ENCODE measurements at regions not wholly inside any gene's neighbourhood (a gene's known extent, or its start where the extent isn't known, plus 50 kb on each side); places are given as distances from the start of the nearest gene placed in this dataset.

- no peak for DNase-seq (ENCODE audit: low spot score)
These were observed 445.7 kb upstream of the TRPC7 start for GRCh38 chr5:136811086-136811485.

- DNase-seq (ENCODE audit: low spot score) = peak; percentile 69
These were observed 445.0 kb upstream of the TRPC7 start for GRCh38 chr5:136810261-136810801.

- DNase-seq (ENCODE audit: low spot score) = no peak
These were observed 444.0 kb upstream of the TRPC7 start for GRCh38 chr5:136809382-136809781.

GRCh38 chr5:136808756-136809155, 443.4 kb upstream of the TRPC7 start:
- no peak for DNase-seq (ENCODE audit: low spot score)

GRCh38 chr5:136805466-136805865, 440.1 kb upstream of the TRPC7 start:
- no peak for DNase-seq (ENCODE audit: low spot score)

GRCh38 chr5:136802383-136802782, 437.0 kb upstream of the TRPC7 start:
- DNase-seq (ENCODE audit: low spot score) = peak; percentile 43

GRCh38 chr5:136799806-136800372, 434.5 kb upstream of the TRPC7 start:
- no peak for DNase-seq (ENCODE audit: low spot score)

GRCh38 chr5:136793300-136793699, 428.0 kb upstream of the TRPC7 start:
- DNase-seq (ENCODE audit: low spot score) = no peak

- peak; percentile 58 for DNase-seq (ENCODE audit: low spot score)
These were observed 416.1 kb upstream of the TRPC7 start for GRCh38 chr5:136781464-136781863.

GRCh38 chr5:136780518-136780917, 415.2 kb upstream of the TRPC7 start:
- DNase-seq (ENCODE audit: low spot score) = no peak

- no peak for DNase-seq (ENCODE audit: low spot score)
These were observed 410.9 kb upstream of the TRPC7 start for GRCh38 chr5:136776022-136776927.

GRCh38 chr5:136772491-136772890, 407.1 kb upstream of the TRPC7 start:
- no peak for DNase-seq (ENCODE audit: low spot score)

GRCh38 chr5:136769900-136770684, 404.7 kb upstream of the TRPC7 start:
- peak; percentile 83 for DNase-seq (ENCODE audit: low spot score)

GRCh38 chr5:136769093-136769492, 403.7 kb upstream of the TRPC7 start:
- DNase-seq (ENCODE audit: low spot score) = no peak

GRCh38 chr5:136768457-136768856, 403.1 kb upstream of the TRPC7 start:
- DNase-seq (ENCODE audit: low spot score) = no peak

GRCh38 chr5:136766456-136766855, 401.1 kb upstream of the TRPC7 start:
- no peak for DNase-seq (ENCODE audit: low spot score)

- DNase-seq (ENCODE audit: low spot score) = no peak
These were observed 399.3 kb upstream of the TRPC7 start for GRCh38 chr5:136764601-136765000.

- no peak for DNase-seq (ENCODE audit: low spot score)
These were observed 398.2 kb upstream of the TRPC7 start for GRCh38 chr5:136763548-136763947.

GRCh38 chr5:136754216-136754615, 388.9 kb upstream of the TRPC7 start:
- no peak for DNase-seq (ENCODE audit: low spot score)

GRCh38 chr5:136750224-136750862, 385.0 kb upstream of the TRPC7 start:
- no peak for DNase-seq (ENCODE audit: low spot score)

- no peak for DNase-seq (ENCODE audit: low spot score)
These were observed 383.7 kb upstream of the TRPC7 start for GRCh38 chr5:136749016-136749415.

- DNase-seq (ENCODE audit: low spot score) = no peak
These were observed 377.7 kb upstream of the TRPC7 start for GRCh38 chr5:136743052-136743451.

Data from AG08395 (cell line).